ENCODE measurements at regions not wholly inside any gene's neighbourhood (a gene's known extent, or its start where the extent isn't known, plus 50 kb on each side); places are given as distances from the start of the nearest gene placed in this dataset.

DNA sequence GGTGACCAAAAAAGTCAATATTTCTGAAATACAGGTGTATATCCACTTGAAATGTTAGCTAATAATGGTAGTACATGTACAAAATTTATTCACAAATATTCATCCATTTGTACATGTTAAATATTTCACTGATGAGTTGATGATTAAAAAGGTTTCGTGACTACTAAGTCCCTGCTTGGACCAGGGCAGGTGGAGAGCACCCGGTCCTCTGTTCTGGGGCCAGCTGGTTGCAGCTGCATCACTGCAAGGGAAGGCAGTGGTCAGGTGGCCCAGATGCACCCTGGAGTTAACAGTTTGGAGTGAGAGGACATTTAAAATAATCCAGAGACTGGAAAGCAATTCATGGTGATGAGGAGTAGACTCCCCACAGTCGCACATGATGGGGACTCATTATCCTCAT lies 141.2 kb downstream of the ZBTB18 start:
- TF ChIP-seq, protein P1, sequence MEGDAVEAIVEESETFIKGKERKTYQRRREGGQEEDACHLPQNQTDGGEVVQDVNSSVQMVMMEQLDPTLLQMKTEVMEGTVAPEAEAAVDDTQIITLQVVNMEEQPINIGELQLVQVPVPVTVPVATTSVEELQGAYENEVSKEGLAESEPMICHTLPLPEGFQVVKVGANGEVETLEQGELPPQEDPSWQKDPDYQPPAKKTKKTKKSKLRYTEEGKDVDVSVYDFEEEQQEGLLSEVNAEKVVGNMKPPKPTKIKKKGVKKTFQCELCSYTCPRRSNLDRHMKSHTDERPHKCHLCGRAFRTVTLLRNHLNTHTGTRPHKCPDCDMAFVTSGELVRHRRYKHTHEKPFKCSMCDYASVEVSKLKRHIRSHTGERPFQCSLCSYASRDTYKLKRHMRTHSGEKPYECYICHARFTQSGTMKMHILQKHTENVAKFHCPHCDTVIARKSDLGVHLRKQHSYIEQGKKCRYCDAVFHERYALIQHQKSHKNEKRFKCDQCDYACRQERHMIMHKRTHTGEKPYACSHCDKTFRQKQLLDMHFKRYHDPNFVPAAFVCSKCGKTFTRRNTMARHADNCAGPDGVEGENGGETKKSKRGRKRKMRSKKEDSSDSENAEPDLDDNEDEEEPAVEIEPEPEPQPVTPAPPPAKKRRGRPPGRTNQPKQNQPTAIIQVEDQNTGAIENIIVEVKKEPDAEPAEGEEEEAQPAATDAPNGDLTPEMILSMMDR (conservative IDR thresholded peaks at IDR 0.05; ENCODE audit: low read depth, low read length), result no peak
- no peak for DNase-seq (ENCODE audit: low read depth)
- H3K4me3 ChIP-seq (ENCODE audit: low read length), result no peak overlapping the region

DNA sequence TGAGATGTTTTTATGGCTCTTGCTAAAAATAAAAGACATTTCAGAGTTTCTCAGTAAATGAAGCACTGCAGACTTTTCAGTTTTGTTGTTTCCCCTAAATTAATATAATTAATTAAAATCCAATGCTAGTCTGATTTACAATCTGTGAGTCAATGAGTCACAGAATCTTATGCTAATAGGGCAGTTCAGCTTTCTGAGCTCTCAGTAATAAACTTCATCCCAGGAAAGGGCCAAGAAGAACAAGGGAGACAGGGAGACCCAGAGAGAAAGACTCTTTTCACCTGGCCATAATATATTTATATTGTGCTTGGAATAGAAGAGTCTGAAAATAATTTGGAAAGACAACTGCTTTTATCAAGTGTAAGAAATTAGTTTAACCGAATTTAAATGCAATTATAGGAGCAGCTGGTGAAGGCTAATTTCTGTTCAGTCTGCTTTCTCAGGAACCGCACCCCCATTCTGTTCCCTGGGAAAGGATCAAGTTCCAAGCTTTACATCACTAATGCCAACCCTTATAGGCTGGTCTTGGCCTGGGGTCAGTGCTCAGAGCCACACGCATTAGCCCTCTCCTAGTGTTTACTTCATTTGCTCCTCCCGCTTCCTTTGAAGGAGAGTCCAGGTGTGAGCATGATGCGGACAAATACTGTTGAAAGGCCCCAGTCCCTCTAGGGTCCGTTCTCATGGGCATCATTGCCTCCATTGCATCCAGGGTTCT lies 145.6 kb downstream of the ZBTB18 start:
- DNase-seq (ENCODE audit: low read depth), result no peak

DNA sequence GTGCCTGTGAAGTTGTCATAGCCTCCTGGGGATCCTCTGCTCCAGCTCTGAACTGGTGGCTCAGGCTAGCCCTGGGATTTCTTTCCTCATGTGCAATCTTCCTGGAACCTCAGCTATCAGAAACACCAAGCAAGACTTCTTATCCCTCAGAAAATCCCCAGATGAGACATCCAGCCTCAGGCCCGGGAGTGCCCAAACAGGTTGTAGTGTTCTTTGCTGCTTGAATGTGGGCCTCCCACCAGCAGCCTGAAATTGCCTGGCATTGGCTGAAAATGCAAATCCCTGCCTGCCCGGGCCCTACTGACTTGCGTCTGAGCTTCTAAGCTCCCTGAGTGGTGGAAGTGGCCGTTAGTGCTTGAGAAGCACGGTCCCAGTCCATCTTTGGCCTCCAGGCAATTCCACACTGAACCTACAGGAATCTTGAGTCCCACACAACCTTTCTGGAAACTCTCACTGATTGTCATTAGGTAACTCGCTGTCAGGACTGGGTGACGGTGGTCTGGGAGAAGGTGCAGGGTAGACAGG lies 146.8 kb downstream of the ZBTB18 start:
- H3K4me3 ChIP-seq (ENCODE audit: low read length), result no peak overlapping the region
- TF ChIP-seq, protein P1 (conservative IDR thresholded peaks at IDR 0.05; ENCODE audit: low read depth, low read length), result no peak
- no peak for DNase-seq (ENCODE audit: low read depth)

More for the DNA sequence above, 145.6 kb downstream of the ZBTB18 start:
- H3K4me3 ChIP-seq (ENCODE audit: low read length), result no peak overlapping the region
- TF ChIP-seq, protein P1 (conservative IDR thresholded peaks at IDR 0.05; ENCODE audit: low read depth, low read length), result no peak

DNA sequence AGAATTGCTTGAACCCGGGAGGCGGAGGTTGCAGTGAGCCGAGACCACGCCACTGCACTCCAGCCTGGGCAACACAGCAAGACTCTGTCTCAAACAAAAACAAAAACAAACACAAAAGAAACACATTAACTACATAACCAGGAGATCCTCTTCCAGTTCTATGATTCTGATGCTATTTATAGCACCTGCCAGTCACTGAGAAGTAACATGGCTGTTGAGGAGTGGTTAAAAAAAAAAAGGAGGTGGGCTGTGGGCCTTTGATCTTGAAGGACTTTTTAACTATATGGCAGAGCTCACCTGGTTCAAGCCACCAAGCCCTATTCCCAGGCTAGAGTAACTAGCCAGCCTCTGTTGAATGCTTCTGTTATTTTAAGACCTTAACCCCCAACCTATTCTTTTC lies 148.8 kb downstream of the ZBTB18 start:
- no peak for DNase-seq (ENCODE audit: low read depth)
- no peak overlapping the region for H3K4me3 ChIP-seq (ENCODE audit: low read length)
- TF ChIP-seq, protein P1 (conservative IDR thresholded peaks at IDR 0.05; ENCODE audit: low read depth, low read length), result no peak

DNA sequence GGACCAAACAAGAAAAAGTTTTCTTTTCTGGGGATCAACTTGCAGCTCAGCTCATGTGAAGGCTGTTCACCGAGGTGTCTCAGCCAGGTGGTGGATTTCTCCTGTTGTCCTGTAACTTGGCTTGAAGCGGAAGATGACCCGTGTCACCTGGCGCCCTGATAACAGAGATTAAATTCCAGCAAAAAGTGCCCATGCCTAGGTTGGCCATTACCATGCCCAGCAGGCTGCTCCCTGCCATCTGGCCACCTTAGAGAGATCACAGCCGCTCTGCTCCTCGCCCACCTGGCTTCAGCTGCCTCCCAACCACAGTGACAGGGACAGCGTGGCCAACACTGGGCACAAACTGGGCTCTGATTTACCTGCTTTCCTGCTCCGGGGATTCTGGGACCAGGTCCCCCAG lies 149.5 kb downstream of the ZBTB18 start:
- H3K4me3 ChIP-seq (ENCODE audit: low read length), result no peak overlapping the region
- DNase-seq (ENCODE audit: low read depth), result no peak
- TF ChIP-seq, protein P1 (conservative IDR thresholded peaks at IDR 0.05; ENCODE audit: low read depth, low read length), result no peak

DNA sequence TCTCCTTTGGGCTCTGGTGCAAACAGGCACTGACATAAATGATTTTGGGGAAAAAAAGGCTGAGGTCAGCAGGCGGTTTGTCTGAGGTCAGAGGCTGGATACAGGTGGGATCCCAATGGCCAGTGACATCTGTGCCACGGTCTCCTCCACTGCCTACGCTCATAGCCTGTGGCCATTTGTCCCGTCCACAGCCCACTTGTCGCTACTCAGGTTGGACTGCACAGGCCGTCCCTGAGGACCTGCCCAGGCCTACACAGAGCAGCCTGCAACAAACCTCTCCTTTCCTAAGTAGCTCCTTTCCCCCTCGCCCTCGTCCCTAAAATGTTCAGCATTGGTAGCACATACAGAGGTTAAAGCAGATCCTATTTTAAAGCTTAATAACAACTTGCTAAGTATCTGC lies 150.7 kb downstream of the ZBTB18 start:
- no peak for DNase-seq (ENCODE audit: low read depth)

More for the DNA sequence above, 150.7 kb downstream of the ZBTB18 start:
- no peak overlapping the region for H3K4me3 ChIP-seq (ENCODE audit: low read length)
- TF ChIP-seq, protein P1 (conservative IDR thresholded peaks at IDR 0.05; ENCODE audit: low read depth, low read length), result no peak
